ENCODE measurements at regions not wholly inside any gene's neighbourhood (a gene's known extent, or its start where the extent isn't known, plus 50 kb on each side); places are given as distances from the start of the nearest gene placed in this dataset.

DNA sequence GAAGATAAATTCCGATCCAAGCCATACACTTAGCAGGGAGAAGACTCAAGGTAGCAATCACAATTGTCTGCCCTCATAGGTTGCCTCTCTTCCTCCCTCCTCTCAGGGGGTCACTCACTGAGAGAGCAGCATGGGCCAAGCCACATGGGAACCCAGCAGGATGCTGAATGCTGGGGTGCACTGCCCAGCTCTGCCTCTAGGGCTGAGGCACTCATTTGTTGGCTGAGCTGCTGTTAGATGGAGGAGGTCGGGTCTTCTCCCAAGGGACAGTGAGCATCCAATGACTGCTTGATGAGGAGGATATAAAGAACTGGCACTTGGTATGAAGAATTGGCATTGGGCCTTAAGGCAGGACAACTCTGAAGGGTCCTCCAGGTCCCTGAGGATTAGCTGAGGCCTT lies 418.8 kb downstream of the SIPA1L2 start:
- H3F3A ChIP-seq (ENCODE audit: insufficient read depth, low read length, poor library complexity, severe bottlenecking): no peaks in the 10 kb centered on the region
- no peak overlapping the region for H2AFZ ChIP-seq (ENCODE audit: low read depth, low read length)
- TF ChIP-seq, protein P1, sequence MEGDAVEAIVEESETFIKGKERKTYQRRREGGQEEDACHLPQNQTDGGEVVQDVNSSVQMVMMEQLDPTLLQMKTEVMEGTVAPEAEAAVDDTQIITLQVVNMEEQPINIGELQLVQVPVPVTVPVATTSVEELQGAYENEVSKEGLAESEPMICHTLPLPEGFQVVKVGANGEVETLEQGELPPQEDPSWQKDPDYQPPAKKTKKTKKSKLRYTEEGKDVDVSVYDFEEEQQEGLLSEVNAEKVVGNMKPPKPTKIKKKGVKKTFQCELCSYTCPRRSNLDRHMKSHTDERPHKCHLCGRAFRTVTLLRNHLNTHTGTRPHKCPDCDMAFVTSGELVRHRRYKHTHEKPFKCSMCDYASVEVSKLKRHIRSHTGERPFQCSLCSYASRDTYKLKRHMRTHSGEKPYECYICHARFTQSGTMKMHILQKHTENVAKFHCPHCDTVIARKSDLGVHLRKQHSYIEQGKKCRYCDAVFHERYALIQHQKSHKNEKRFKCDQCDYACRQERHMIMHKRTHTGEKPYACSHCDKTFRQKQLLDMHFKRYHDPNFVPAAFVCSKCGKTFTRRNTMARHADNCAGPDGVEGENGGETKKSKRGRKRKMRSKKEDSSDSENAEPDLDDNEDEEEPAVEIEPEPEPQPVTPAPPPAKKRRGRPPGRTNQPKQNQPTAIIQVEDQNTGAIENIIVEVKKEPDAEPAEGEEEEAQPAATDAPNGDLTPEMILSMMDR (IDR thresholded peaks at IDR 0.05; ENCODE audit: poor library complexity, severe bottlenecking): no peak
- TF ChIP-seq POLR2AphosphoS5 (IDR thresholded peaks at IDR 0.05) (no peak), TAF1 (IDR thresholded peaks at IDR 0.05; ENCODE audit: low read depth) (no peak), SMC3 (conservative IDR thresholded peaks at IDR 0.05; ENCODE audit: poor library complexity) (no peak), MXI1 (conservative IDR thresholded peaks at IDR 0.05; ENCODE audit: poor library complexity, severe bottlenecking) (no peak), EP300 (conservative IDR thresholded peaks at IDR 0.05; ENCODE audit: poor library complexity, severe bottlenecking) (no peak), RAD21 (conservative IDR thresholded peaks at IDR 0.05) (no peak), EZH2 (IDR thresholded peaks at IDR 0.05; ENCODE audit: borderline replicate concordance, insufficient read depth, low read length, poor library complexity, severe bottlenecking) (no peak)
- TF ChIP-seq, protein P2, sequence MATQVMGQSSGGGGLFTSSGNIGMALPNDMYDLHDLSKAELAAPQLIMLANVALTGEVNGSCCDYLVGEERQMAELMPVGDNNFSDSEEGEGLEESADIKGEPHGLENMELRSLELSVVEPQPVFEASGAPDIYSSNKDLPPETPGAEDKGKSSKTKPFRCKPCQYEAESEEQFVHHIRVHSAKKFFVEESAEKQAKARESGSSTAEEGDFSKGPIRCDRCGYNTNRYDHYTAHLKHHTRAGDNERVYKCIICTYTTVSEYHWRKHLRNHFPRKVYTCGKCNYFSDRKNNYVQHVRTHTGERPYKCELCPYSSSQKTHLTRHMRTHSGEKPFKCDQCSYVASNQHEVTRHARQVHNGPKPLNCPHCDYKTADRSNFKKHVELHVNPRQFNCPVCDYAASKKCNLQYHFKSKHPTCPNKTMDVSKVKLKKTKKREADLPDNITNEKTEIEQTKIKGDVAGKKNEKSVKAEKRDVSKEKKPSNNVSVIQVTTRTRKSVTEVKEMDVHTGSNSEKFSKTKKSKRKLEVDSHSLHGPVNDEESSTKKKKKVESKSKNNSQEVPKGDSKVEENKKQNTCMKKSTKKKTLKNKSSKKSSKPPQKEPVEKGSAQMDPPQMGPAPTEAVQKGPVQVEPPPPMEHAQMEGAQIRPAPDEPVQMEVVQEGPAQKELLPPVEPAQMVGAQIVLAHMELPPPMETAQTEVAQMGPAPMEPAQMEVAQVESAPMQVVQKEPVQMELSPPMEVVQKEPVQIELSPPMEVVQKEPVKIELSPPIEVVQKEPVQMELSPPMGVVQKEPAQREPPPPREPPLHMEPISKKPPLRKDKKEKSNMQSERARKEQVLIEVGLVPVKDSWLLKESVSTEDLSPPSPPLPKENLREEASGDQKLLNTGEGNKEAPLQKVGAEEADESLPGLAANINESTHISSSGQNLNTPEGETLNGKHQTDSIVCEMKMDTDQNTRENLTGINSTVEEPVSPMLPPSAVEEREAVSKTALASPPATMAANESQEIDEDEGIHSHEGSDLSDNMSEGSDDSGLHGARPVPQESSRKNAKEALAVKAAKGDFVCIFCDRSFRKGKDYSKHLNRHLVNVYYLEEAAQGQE (IDR thresholded peaks at IDR 0.05; ENCODE audit: borderline replicate concordance): no peak
- no peaks in the 10 kb centered on the region for H3K9me3 ChIP-seq (ENCODE audit: low read length)
- no peak overlapping the region for H3K4me3 ChIP-seq (ENCODE audit: low read length)
- H3K36me3 ChIP-seq (ENCODE audit: insufficient read depth, low read length): no peaks in the 10 kb centered on the region
- no peak overlapping the region for H3K4me2 ChIP-seq (ENCODE audit: low read length)
- H4K20me1 ChIP-seq (ENCODE audit: insufficient read depth): no peaks in the 10 kb centered on the region
- H3K27ac ChIP-seq (ENCODE audit: low read length): no peak overlapping the region
- H3K79me2 ChIP-seq (replicated peaks; ENCODE audit: insufficient read depth, low read length): no peaks in the 10 kb centered on the region
- no peaks in the 10 kb centered on the region for H3K9me2 ChIP-seq (ENCODE audit: insufficient read depth, low read length)
- H3K9ac ChIP-seq (ENCODE audit: low read length): no peak overlapping the region
- H3K27me3 ChIP-seq (ENCODE audit: insufficient read depth, low read depth, low read length): no peaks in the 10 kb centered on the region

DNA sequence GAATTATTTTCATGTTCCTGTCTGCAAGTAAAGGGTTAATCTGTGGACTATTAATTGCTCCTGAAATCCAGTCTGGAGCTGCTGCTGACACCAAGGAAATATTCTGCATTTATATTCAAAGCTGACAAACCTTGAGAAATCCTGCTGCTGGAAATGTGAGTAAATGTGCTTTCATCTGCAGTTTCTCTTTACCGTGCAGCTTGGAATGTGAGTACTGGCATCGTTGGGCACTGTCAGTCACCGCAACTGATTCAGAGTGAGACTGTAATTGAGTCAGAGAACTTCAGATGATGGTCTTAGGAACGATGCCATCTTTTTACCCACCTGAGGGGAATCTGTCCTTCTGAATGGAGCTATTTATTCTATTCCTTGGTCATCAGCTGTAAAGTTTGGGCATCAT lies 420.6 kb downstream of the SIPA1L2 start:
- Histone ChIP-seq H3K9me3 (ENCODE audit: low read length) (no peaks in the 10 kb centered on the region), H3K27ac (ENCODE audit: low read length) (peak overlapping the region; percentile 49), H3K36me3 (ENCODE audit: insufficient read depth, low read length) (no peaks in the 10 kb centered on the region), H3K4me2 (ENCODE audit: low read length) (peak overlapping the region; percentile 12), H3K79me2 (replicated peaks; ENCODE audit: insufficient read depth, low read length) (no peaks in the 10 kb centered on the region), H3K4me3 (ENCODE audit: low read length) (peak overlapping the region; percentile 33), H3K9me2 (ENCODE audit: insufficient read depth, low read length) (no peaks in the 10 kb centered on the region), H3K27me3 (ENCODE audit: insufficient read depth, low read depth, low read length) (no peaks in the 10 kb centered on the region), H2AFZ (ENCODE audit: low read depth, low read length) (no peak overlapping the region), H3F3A (ENCODE audit: insufficient read depth, low read length, poor library complexity, severe bottlenecking) (no peaks in the 10 kb centered on the region), H3K9ac (ENCODE audit: low read length) (no peak overlapping the region), H4K20me1 (ENCODE audit: insufficient read depth) (no peaks in the 10 kb centered on the region)
- TF ChIP-seq MXI1 (conservative IDR thresholded peaks at IDR 0.05; ENCODE audit: poor library complexity, severe bottlenecking) (no peak), EP300 (conservative IDR thresholded peaks at IDR 0.05; ENCODE audit: poor library complexity, severe bottlenecking) (peak; percentile 78), POLR2AphosphoS5 (IDR thresholded peaks at IDR 0.05) (peak; percentile 61), TAF1 (IDR thresholded peaks at IDR 0.05; ENCODE audit: low read depth) (no peak), SMC3 (conservative IDR thresholded peaks at IDR 0.05; ENCODE audit: poor library complexity) (no peak), EZH2 (IDR thresholded peaks at IDR 0.05; ENCODE audit: borderline replicate concordance, insufficient read depth, low read length, poor library complexity, severe bottlenecking) (no peak), RAD21 (conservative IDR thresholded peaks at IDR 0.05) (peak; percentile 44)
- TF ChIP-seq, protein P1 (IDR thresholded peaks at IDR 0.05; ENCODE audit: poor library complexity, severe bottlenecking): no peak
- TF ChIP-seq, protein P2 (IDR thresholded peaks at IDR 0.05; ENCODE audit: borderline replicate concordance): peak; percentile 95
